GM12874 (cell line): ENCODE measurements at regions not wholly inside any gene's neighbourhood (a gene's known extent, or its start where the extent isn't known, plus 50 kb on each side); places are given as distances from the start of the nearest gene placed in this dataset.

Experiments used
- CTCF ChIP-seq: IDR thresholded peaks from 2 replicates; pipeline ENCODE4 v1.5.1; 2011; ENCODE audit warnings: low read depth, mild to moderate bottlenecking, control low read depth, low read length, moderate library complexity; ENCODE audit not compliant: insufficient read depth

GRCh38 chr6:147829418-147829817 lies 320.9 kb downstream of the SAMD5 start:
- no peak for TF ChIP-seq CTCF

GRCh38 chr6:147829835-147830234 lies 321.3 kb downstream of the SAMD5 start:
- no peak for TF ChIP-seq CTCF

GRCh38 chr6:147831356-147831755 lies 322.9 kb downstream of the SAMD5 start:
- TF ChIP-seq CTCF, result no peak

- TF ChIP-seq CTCF, result no peak
Measured at GRCh38 chr6:147833607-147834006, 325.1 kb downstream of the SAMD5 start.

- no peak for TF ChIP-seq CTCF
Measured at GRCh38 chr6:147834084-147834776, 325.7 kb downstream of the SAMD5 start.

GRCh38 chr6:147837540-147837939 lies 329.1 kb downstream of the SAMD5 start:
- no peak for TF ChIP-seq CTCF

GRCh38 chr6:147839708-147840610 lies 331.5 kb downstream of the SAMD5 start:
- no peak for TF ChIP-seq CTCF
